HEK293 (cell line): ENCODE measurements at regions not wholly inside any gene's neighbourhood (a gene's known extent, or its start where the extent isn't known, plus 50 kb on each side); places are given as distances from the start of the nearest gene placed in this dataset.

Experiments used
- CTCF ChIA-PET: fragments of 350-600 bp; formaldehyde crosslinking; extraction: SDS; loops from one replicate; lab custom pipeline; 2021; ENCODE audit warnings: antibody characterized with exemption; lab: Yijun Ruan, JAX
- POLR2A ChIA-PET: fragments of 300-600 bp; formaldehyde crosslinking; extraction: SDS; loops from one replicate; lab custom pipeline; 2020; ENCODE audit warnings: antibody characterized with exemption, inconsistent platforms; lab: Yijun Ruan, JAX
- H3K27ac ChIP-seq: fragments of 200-500 bp; sonication (Bioruptor generic); 2 replicates; pipeline ENCODE4 v1.5.1; 2014; ENCODE audit warnings: low read depth, low read length, control low read depth, inconsistent platforms; ENCODE audit errors: extremely low read depth
- H3K36me3 ChIP-seq, 2 experiments: fragments of 200-500 bp in 1 of 2; sonication (Bioruptor generic) in 1 of 2; 1 replicate in 1 of 2; 2 replicates in 1 of 2; pipeline ENCODE4 v1.5.1; 2014 to 2017; ENCODE audit warnings: inconsistent platforms in 2 of 2, low read length in 2 of 2; ENCODE audit not compliant: control insufficient read depth in 2 of 2, insufficient read depth in 1 of 2
- H3K4me1 ChIP-seq: fragments of 200-500 bp; sonication (Bioruptor generic); 2 replicates; pipeline ENCODE4 v1.5.1; 2014; ENCODE audit warnings: mild to moderate bottlenecking, low read length, inconsistent platforms; ENCODE audit not compliant: control insufficient read depth, insufficient read depth
- H3K4me3 ChIP-seq: 2 replicates; pipeline ENCODE4 v1.5.1; 2011; ENCODE audit warnings: low read depth, mild to moderate bottlenecking, control low read depth, low read length, moderate library complexity
- H3K9me3 ChIP-seq: fragments of 200-500 bp; sonication (Bioruptor generic); 2 replicates; pipeline ENCODE4 v1.5.1; 2014; ENCODE audit warnings: low read depth, low read length, inconsistent platforms; ENCODE audit not compliant: control insufficient read depth, insufficient read depth
- GFI1B ChIP-seq: fragments of 450-650 bp; formaldehyde crosslinking; IDR thresholded peaks from 2 replicates; pipeline ENCODE4 v1.5.1; 2016; ENCODE audit warnings: missing biosample characterization, missing genetic modification characterization
- KLF9 ChIP-seq: fragments of 450-650 bp; formaldehyde crosslinking; IDR thresholded peaks from 2 replicates; pipeline ENCODE4 v1.5.1; 2016; ENCODE audit warnings: missing biosample characterization, missing genetic modification characterization, low read depth
- REPIN1 ChIP-seq: fragments of 450-650 bp; formaldehyde crosslinking; IDR thresholded peaks from 2 replicates; pipeline ENCODE4 v1.5.1; 2017; ENCODE audit warnings: missing biosample characterization, missing genetic modification characterization, low read depth
- TCF7L2 ChIP-seq: IDR thresholded peaks from 2 replicates; pipeline ENCODE4 v1.6.1; 2011; ENCODE audit warnings: low read depth, mild to moderate bottlenecking, inconsistent platforms, low read length, moderate library complexity, borderline replicate concordance
- TSHZ1 ChIP-seq: fragments of 450-650 bp; formaldehyde crosslinking; IDR thresholded peaks from 2 replicates; pipeline ENCODE4 v1.5.1; 2016; ENCODE audit warnings: missing biosample characterization, missing genetic modification characterization, borderline replicate concordance
- ZBTB49 ChIP-seq: fragments of 450-650 bp; formaldehyde crosslinking; IDR thresholded peaks from 2 replicates; pipeline ENCODE4 v1.5.1; 2016; ENCODE audit warnings: missing biosample characterization, missing genetic modification characterization, low read depth
- ZBTB8A ChIP-seq: fragments of 450-650 bp; formaldehyde crosslinking; IDR thresholded peaks from 2 replicates; pipeline ENCODE4 v1.5.1; 2016; ENCODE audit warnings: missing biosample characterization, missing genetic modification characterization
- ZFP41 ChIP-seq: fragments of 450-650 bp; formaldehyde crosslinking; IDR thresholded peaks from 2 replicates; pipeline ENCODE4 v1.5.1; 2016; ENCODE audit warnings: missing biosample characterization, missing genetic modification characterization, borderline replicate concordance
- ZIC2 ChIP-seq: fragments of 450-650 bp; formaldehyde crosslinking; IDR thresholded peaks from 2 replicates; pipeline ENCODE4 v1.5.1; 2016; ENCODE audit warnings: missing biosample characterization, missing genetic modification characterization
- ZNF175 ChIP-seq: fragments of 450-650 bp; formaldehyde crosslinking; IDR thresholded peaks from 2 replicates; pipeline ENCODE4 v1.5.1; 2016; ENCODE audit warnings: missing biosample characterization, missing genetic modification characterization
- ZNF214 ChIP-seq: fragments of 450-650 bp; formaldehyde crosslinking; IDR thresholded peaks from 2 replicates; pipeline ENCODE4 v1.5.1; 2017; ENCODE audit warnings: missing biosample characterization, mild to moderate bottlenecking, missing genetic modification characterization, borderline replicate concordance
- ZNF223 ChIP-seq: fragments of 450-650 bp; formaldehyde crosslinking; IDR thresholded peaks from 2 replicates; pipeline ENCODE4 v1.5.1; 2016; ENCODE audit warnings: missing biosample characterization, missing genetic modification characterization
- ZNF239 ChIP-seq: fragments of 450-650 bp; formaldehyde crosslinking; IDR thresholded peaks from 2 replicates; pipeline ENCODE4 v1.5.1; 2016; ENCODE audit warnings: missing biosample characterization, missing genetic modification characterization
- ZNF274 ChIP-seq, 2 experiments: fragments of 200-500 bp in 1 of 2; fragments of 450-650 bp in 1 of 2; sonication (Bioruptor generic) in 1 of 2; formaldehyde crosslinking in 1 of 2; IDR thresholded peaks; 2 replicates each; pipeline versions ENCODE4 v1.5.1 to v1.6.1; 2014 to 2016; ENCODE audit warnings: borderline replicate concordance in 1 of 2, inconsistent platforms in 1 of 2, low read length in 1 of 2, missing biosample characterization in 1 of 2, missing genetic modification characterization in 1 of 2
- ZNF366 ChIP-seq: fragments of 450-650 bp; formaldehyde crosslinking; conservative IDR thresholded peaks from 2 replicates; pipeline ENCODE4 v1.5.1; 2016; ENCODE audit warnings: missing biosample characterization, missing genetic modification characterization
- ZNF513 ChIP-seq: fragments of 450-650 bp; IDR thresholded peaks from 2 replicates; pipeline ENCODE4 v1.5.1; 2018; ENCODE audit warnings: missing biosample characterization, missing genetic modification characterization
- ZNF529 ChIP-seq: fragments of 450-650 bp; formaldehyde crosslinking; IDR thresholded peaks from 2 replicates; pipeline ENCODE4 v1.5.1; 2017; ENCODE audit warnings: missing genetic modification characterization, missing biosample characterization; ENCODE audit not compliant: insufficient replicate concordance
- ZNF530 ChIP-seq: fragments of 450-650 bp; formaldehyde crosslinking; IDR thresholded peaks from 2 replicates; pipeline ENCODE4 v1.5.1; 2016; ENCODE audit warnings: low read depth, missing biosample characterization, missing genetic modification characterization
- ZNF558 ChIP-seq: fragments of 450-650 bp; formaldehyde crosslinking; IDR thresholded peaks from 2 replicates; pipeline ENCODE4 v1.5.1; 2016; ENCODE audit warnings: missing biosample characterization, missing genetic modification characterization
- ZNF580 ChIP-seq: fragments of 450-650 bp; formaldehyde crosslinking; IDR thresholded peaks from 2 replicates; pipeline ENCODE4 v1.5.1; 2016; ENCODE audit warnings: missing biosample characterization, missing genetic modification characterization
- ZNF658 ChIP-seq: fragments of 450-650 bp; formaldehyde crosslinking; IDR thresholded peaks from 2 replicates; pipeline ENCODE4; 2016; ENCODE audit warnings: missing biosample characterization, missing genetic modification characterization

DNA sequence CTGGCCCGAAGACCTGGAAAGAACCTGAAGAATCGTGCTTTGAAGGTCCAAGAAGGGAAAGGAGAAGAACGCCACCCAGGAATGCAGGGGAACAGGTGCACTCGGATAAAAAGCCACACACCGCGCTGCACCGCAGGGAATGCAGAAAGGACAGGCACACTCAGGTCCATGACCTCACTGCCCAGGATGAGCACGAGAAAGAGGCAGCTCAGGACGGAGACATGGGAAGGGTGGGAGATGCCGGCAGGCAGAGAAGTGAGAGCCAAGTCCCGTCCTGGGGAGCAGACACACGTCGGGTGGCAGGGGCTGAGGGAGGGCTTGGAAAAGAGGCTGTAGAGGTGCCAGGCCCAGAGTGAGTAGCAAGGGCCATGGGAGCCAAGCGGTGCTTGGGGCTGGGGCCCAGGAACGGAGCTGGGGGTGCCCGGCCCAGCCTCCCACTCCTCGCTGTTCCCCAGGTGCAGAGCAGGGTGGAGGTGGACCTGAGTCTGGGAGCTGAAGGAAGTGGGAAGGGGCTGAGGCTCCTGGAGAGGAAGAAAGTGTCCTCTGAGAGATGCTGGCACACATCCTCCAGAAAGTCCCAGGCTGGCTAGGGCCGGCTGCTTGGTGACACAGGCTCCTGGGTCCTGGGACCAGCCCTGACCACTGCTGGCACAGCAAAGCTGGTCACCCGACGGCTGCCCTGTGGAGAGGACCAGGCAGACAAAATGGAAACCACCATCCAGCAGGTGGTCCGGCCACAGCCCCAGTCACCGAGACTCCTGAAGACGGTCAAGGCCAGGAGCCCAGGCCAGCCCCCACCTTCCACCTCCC, 91.3 kb downstream of the PSMB1 start:
- Histone ChIP-seq H3K4me3 (no peak overlapping the region), H3K27ac (no peak overlapping the region), H3K4me1 (no peaks in the 10 kb centered on the region), H3K36me3 (no peaks in the 10 kb centered on the region), H3K9me3 (no peaks in the 10 kb centered on the region)
- ChIA-PET CTCF (interaction anchor here (0.5 kb wide), 1 partner anchor 45 kb away, joined by 3 read pairs; no protein-coding TSS in a partner anchor), POLR2A (no interaction called here)
- TF ChIP-seq ZNF558: no peak
- TF ChIP-seq ZNF175: no peak
- TF ChIP-seq ZNF580 (tag by site-specific recombination): no peak
- TF ChIP-seq TCF7L2: no peak
- no peak for TF ChIP-seq REPIN1
- no peak for TF ChIP-seq ZNF274 (IDR thresholded peaks at IDR 0.05; ENCODE audit: low read length)
- TF ChIP-seq ZNF274 (tag by site-specific recombination; IDR thresholded peaks at IDR 0.05; ENCODE audit: borderline replicate concordance): no peak
- TF ChIP-seq ZNF214: no peak
- no peak for TF ChIP-seq GFI1B (tag by site-specific recombination)

DNA sequence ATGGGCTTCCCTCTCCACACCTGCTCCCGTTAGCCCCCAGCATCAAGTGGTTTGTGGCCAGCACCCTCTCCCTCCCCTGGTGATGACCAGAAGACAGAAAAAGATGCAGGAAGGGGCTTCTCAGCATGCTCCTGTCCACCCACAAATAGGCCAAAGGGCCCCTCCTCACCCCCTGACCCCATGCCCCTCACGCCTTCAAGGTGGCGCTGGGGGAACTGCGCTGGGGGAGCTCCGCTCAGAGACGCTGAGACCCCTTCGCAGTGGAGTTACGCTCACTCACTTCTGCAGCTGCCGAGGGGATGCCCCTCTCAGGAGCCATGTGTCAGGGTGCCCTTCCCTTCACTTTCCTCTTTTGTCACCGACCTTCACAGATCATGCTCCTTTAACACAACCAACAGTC, 92.0 kb downstream of the PSMB1 start:
- CTCF ChIA-PET: no interaction called here
- Histone ChIP-seq H3K36me3 (no peaks in the 10 kb centered on the region), H3K9me3 (no peaks in the 10 kb centered on the region), H3K4me1 (no peaks in the 10 kb centered on the region), H3K4me3 (no peak overlapping the region), H3K27ac (no peak overlapping the region)
- POLR2A ChIA-PET: no interaction called here
- no peak for TF ChIP-seq ZNF530 (tag by site-specific recombination)
- TF ChIP-seq ZNF529 (tag by site-specific recombination): no peak
- no peak for TF ChIP-seq KLF9 (tag by site-specific recombination)
- TF ChIP-seq ZNF658 (tag by site-specific recombination): no peak
- TF ChIP-seq ZBTB49 (tag by site-specific recombination): no peak
- no peak for TF ChIP-seq ZNF513 (tag by site-specific recombination)
- no peak for TF ChIP-seq ZNF580 (tag by site-specific recombination)
- no peak for TF ChIP-seq ZFP41 (tag by site-specific recombination)

DNA sequence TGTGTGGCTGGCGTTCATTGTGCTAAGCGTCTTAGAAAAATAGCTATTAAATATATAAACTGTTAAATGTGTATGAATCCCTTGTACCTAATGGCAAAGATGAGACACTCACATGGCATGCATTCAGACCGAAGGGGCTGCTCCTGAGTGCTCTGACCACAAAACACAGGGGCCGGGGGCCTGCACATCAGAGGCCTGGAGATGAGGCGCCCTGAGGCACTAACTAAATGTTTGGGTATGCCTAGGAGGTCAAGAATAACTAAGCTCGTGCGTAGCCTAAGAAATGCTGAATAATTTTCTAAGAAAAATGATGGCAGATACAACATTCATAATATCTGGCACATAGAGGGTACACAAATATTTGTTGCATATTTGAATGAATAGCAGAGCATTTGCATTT, 92.5 kb downstream of the PSMB1 start:
- POLR2A ChIA-PET: no interaction called here
- CTCF ChIA-PET: no interaction called here

More for the DNA sequence above, 92.5 kb downstream of the PSMB1 start:
- Histone ChIP-seq H3K4me3 (no peak overlapping the region), H3K27ac (no peak overlapping the region), H3K4me1 (no peaks in the 10 kb centered on the region), H3K36me3 (no peaks in the 10 kb centered on the region), H3K9me3 (no peaks in the 10 kb centered on the region)
- no peak for TF ChIP-seq TSHZ1
- no peak for TF ChIP-seq ZNF223 (tag by site-specific recombination)
- no peak for TF ChIP-seq ZBTB8A (tag by site-specific recombination)
- TF ChIP-seq ZNF366 (tag by site-specific recombination): no peak
- no peak for TF ChIP-seq GFI1B (tag by site-specific recombination)
- TF ChIP-seq ZIC2 (tag by site-specific recombination): no peak
- TF ChIP-seq ZNF239: no peak
